ENCODE measurements at regions not wholly inside any gene's neighbourhood (a gene's known extent, or its start where the extent isn't known, plus 50 kb on each side); places are given as distances from the start of the nearest gene placed in this dataset.

GRCh38 chr14:66378712-66379505 lies 107.3 kb upstream of the CCDC196 start:
- Histone ChIP-seq H3K4me1 (no peaks in the 10 kb centered on the region), H3K27ac (no peak overlapping the region), H3K9me3 (no peaks in the 10 kb centered on the region), H3K27me3 (no peaks in the 10 kb centered on the region), H3K4me3 (no peak overlapping the region), H3K36me3 (no peaks in the 10 kb centered on the region)
- intact Hi-C loops (cut with DNase I; ENCODE audit: low total_unique reads) = no loop called here
- DNase-seq = no peak
- TF ChIP-seq POLR2A (IDR thresholded peaks at IDR 0.05) = no peak
- TF ChIP-seq CTCF (IDR thresholded peaks at IDR 0.05) = no peak

DNA sequence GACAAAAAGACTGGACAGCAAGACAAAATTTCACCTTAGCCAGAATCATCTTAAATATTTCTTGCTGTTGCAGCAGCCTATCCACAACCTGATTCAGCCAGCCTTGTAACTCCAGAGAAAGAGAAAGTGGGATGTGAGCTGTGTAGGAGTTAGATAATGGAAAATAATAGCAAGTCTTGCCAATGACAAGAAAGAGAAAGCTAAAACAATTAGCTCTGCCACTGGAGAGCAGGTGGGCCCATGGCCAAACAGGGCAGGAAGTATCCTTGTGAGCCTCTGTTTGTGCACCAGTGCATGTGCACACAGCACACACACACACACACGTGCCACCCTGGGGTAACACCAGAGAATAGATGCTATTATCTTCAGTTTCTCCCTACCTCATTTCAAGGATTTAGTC lies 106.0 kb upstream of the CCDC196 start:
- DNase-seq = peak in 1 of 2 donors; percentile 24
- Histone ChIP-seq H3K36me3 (no peaks in the 10 kb centered on the region), H3K4me3 (no peak overlapping the region), H3K27me3 (no peaks in the 10 kb centered on the region), H3K9me3 (no peaks in the 10 kb centered on the region), H3K27ac (no peak overlapping the region), H3K4me1 (no peaks in the 10 kb centered on the region)
- intact Hi-C loops (cut with DNase I; ENCODE audit: low total_unique reads) = no loop called here
- TF ChIP-seq POLR2A (IDR thresholded peaks at IDR 0.05) (no peak), CTCF (IDR thresholded peaks at IDR 0.05) (no peak)

DNA sequence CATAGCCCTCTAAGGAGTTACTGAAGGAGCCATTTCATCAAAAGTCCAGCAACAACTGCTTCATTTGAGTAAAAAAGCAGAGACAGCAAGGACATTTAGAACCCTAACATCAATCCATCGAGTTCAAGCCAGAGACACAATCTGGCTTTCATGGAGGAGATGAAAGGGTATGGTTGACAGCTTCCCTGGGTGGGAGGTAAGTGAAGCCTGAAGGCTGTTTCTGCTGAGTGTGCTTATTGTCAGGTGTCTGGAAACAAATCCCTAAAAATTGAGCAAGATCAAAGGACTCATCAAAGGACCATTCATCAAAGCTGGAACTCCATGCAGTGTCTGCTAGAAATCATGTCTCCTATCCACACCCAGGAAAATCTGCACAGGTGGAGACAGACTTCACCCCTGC lies 104.4 kb upstream of the CCDC196 start:
- intact Hi-C loops (cut with DNase I; ENCODE audit: low total_unique reads) = no loop called here
- H3K9me3 ChIP-seq = no peaks in the 10 kb centered on the region
- no peak overlapping the region for H3K27ac ChIP-seq
- no peaks in the 10 kb centered on the region for H3K4me1 ChIP-seq
- no peak overlapping the region for H3K4me3 ChIP-seq
- no peaks in the 10 kb centered on the region for H3K27me3 ChIP-seq
- H3K36me3 ChIP-seq = no peaks in the 10 kb centered on the region
- TF ChIP-seq POLR2A (IDR thresholded peaks at IDR 0.05) (no peak), CTCF (IDR thresholded peaks at IDR 0.05) (no peak)
- DNase-seq = no peak

GRCh38 chr14:66383257-66383656 lies 102.9 kb upstream of the CCDC196 start:
- TF ChIP-seq POLR2A (IDR thresholded peaks at IDR 0.05) = no peak
- no peak for TF ChIP-seq CTCF (IDR thresholded peaks at IDR 0.05)
- Histone ChIP-seq H3K27me3 (no peaks in the 10 kb centered on the region), H3K36me3 (no peaks in the 10 kb centered on the region), H3K4me1 (no peaks in the 10 kb centered on the region), H3K9me3 (no peaks in the 10 kb centered on the region), H3K4me3 (no peak overlapping the region), H3K27ac (no peak overlapping the region)
- no peak for DNase-seq
- intact Hi-C loops (cut with DNase I; ENCODE audit: low total_unique reads) = no loop called here

DNA sequence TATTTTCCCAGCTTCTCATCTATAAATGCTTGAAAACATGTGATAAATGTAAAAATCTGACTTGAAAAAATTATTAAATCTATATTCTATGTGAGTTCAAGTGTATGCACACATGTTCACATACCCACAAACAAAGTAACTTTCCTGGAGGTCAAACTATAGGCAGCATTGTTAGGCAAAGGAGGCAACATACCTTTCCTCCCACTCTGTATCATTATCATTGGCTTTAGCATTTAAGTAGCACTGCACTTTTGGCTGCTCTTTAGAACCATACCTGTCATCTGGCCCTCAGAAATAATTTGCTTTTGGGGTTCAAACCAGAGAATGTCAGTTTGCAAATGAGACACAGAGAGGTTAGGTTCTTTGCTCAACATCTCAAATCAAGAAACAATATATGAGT lies 102.4 kb upstream of the CCDC196 start:
- H3K36me3 ChIP-seq = no peaks in the 10 kb centered on the region
- H3K4me1 ChIP-seq = no peaks in the 10 kb centered on the region
- no peak for TF ChIP-seq CTCF (IDR thresholded peaks at IDR 0.05)
- no peak for TF ChIP-seq POLR2A (IDR thresholded peaks at IDR 0.05)
- intact Hi-C loops (cut with DNase I; ENCODE audit: low total_unique reads) = no loop called here
- DNase-seq = no peak
- H3K4me3 ChIP-seq = no peak overlapping the region
- H3K27ac ChIP-seq = no peak overlapping the region
- H3K27me3 ChIP-seq = no peaks in the 10 kb centered on the region
- H3K9me3 ChIP-seq = no peaks in the 10 kb centered on the region

Measured in uterus (tissue), 3 donors.